DMS53 treated with DMSO at 0.1 percent for 48 hours (cell line): ENCODE measurements at regions not wholly inside any gene's neighbourhood (a gene's known extent, or its start where the extent isn't known, plus 50 kb on each side); places are given as distances from the start of the nearest gene placed in this dataset.
A peak's percentile ranks its signal among the peaks of the same experiment; 100 is the strongest.
"Not testable (repeated sequence)": the region's sequence is repeated elsewhere in the genome, so short reads cannot be mapped to it uniquely, and the experiment has no call there.

Source experiments
- DNase-seq: peaks from one replicate; lab custom pipeline; 2025; ENCODE audit not compliant: unreplicated experiment; lab: John Stamatoyannopoulos, UW

DNA sequence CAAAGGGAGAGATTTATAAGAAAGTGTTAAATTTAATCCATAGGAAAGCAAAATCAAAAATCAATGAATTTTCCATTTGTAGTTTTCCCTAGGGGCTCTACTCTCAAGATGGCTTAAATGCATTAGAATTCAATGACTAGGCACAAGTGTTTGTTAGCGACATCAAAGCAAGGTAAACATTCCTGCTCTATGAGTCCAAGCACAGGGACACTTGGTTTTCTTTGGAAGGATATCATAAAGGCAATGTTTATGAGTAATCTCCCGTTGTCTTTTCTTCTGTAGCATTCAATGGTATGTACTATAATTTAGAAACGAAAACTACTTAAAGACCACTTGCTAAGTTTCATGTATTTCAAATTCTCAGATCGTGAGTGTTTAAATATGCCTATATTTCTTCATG is 54.8 kb upstream of the ZNF717 start:
- peak; percentile 0 for DNase-seq

DNA sequence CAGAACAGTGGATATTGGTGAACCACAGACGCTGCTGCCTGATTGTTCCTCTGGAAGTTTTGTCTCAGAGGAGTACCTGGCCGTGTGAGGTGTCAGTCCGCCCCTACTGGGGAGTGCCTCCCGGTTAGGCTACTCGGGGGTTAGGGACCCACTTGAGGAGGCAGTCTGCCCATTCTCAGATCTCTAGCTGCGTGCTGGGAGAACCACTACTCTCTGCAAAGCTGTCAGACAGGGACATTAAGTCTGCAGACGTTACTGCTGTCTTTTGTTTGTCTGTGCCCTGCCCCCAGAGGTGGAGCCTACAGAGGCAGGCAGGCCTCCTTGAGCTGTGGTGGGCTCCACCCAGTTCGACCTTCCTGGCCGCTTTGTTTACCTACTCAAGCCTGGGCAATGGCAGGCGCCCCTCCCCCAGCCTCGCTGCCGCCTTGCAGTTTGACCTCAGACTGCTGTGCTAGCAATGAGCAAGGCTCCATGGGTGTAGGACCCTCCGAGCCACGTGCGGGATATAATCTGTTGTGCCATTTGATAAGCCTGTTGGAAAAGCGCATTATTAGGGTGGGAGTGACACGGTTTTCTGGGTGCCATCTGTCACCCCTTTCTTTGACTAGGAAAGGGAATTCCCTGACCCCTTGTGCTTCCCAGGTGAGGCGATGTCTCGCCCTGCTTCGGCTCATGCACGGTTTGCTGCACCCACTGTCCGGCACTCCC is 65.1 kb upstream of the ZNF717 start:
- DNase-seq = not testable (repeated sequence)

DNA sequence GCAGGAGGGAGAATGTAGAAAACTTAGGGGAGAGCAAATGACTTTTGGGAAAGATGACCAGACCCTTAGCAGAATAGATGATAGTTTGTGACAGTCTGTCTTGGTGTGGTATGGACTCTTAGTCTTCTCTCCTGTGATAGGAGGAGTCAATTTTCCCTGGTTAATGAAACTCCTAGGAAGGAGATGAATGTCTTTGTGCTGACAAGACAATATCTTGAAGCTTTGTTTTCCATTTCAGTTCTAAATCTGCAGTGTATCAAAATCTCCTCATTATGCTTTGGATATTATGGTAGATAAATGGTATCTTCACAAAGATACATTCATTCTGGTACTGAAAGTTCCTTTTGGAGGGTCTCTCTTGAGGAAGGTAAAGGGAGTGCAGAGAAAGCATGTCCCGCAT is 77.8 kb upstream of the ZNF717 start:
- DNase-seq = no peak

DNA sequence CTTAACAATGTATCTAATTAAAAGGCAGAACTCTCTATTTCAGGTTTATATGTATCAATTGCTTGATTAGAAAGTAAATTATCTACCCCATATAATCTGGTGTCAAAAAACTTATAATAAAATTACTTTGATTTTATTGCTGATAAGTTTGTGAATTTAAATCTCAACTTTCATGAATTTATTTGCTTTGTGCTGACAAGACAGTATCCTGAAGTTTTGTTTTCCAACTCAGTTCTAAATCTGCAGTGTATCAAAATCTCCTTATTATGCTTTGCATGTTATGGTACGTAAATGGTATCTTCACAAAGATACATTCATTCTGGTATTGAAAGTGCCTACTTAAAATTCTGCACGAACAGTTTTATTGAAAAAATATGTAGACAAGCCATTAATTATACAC is 78.5 kb upstream of the ZNF717 start:
- no peak for DNase-seq

DNA sequence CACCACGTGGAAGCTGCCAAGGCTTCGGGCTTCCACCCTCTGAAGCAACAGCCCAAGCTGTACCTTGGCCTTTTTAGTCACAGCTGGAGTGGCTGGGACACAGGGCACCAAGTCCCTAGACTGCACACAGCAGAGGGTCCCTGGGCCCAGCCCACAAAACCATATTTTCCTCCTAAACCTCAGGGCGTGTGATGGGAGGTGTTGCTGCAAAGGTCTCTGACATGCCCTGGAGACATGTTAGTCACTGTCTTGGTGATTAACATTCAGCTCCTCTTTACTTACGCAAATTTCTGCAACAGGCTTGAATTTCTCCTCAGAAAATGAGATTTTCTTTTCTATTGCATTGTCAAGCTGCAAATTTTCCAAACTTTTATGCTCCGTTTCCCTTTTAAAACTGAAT is 98.4 kb upstream of the ZNF717 start:
- not testable (repeated sequence) for DNase-seq

- DNase-seq = no peak
Observed at GRCh38 chr3:75886971-75887526, 101.7 kb upstream of the ZNF717 start.

DNA sequence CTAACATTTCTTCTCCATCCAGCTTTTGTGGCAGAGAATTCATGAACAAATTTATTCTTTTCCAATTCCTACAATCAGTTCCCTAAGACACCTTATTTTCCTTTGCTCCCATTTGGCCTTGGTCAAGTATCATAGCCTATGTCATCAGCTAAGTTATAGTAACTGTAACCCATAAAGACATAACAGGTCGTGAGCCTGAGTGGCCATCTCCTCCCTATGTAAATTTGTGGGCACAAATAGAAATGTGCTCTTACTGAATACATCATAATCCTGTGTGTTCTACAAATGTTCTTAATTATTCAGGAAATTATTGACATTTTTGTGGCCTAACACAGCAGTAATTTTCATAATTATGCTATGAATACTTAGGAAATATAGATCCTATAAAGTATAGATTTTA is 108.9 kb upstream of the ZNF717 start:
- no peak for DNase-seq

- DNase-seq = no peak
Observed at GRCh38 chr3:75896265-75896664, 110.9 kb upstream of the ZNF717 start.

DNA sequence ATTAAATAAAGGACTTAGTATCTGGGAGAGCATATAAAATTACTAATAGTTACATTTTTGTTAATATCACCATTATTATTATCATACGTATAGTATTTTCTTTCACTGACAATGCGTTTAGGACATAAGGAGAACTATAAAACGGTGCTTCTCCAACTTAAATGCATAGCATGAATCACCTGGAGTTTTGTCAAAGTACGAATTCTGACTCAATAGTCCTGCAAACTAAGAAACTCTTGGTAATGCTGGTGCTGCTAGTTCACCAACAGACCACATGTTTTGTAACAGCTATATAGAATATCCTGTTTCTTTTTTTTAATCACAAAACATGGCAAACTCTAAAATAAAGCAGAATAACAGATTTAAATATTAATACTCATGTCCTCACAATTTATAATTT is 116.1 kb upstream of the ZNF717 start:
- DNase-seq = not testable (repeated sequence)

DNA sequence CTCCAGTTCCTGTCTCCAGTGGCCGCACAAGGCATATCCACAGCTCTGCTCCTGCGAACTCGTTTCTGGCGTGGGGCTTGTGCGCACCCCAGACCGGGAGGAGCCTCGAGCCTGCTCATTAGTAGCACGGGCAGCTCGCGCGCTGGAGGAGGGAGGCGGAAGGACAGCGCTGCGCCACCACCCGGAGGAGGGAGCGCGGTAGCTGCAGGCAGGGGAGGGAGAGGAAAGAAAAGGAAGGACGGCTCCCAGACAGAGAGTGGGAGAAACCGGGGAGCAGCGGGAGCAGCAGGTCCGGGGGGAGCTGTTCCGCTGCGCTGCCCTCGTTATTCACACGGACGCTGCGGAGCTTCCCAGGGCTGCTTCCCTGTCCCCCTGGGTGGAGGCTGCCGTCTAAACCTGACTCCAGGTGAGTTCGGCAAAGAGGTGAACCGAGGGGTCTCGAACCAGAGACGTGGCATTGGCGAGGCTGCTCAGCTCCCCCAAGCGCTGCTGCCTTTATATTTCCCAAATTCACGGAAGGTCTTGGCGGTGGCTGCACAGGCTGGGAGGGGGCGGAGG is 121.3 kb upstream of the ZNF717 start:
- peak; percentile 10 for DNase-seq

GRCh38 chr3:75913800-75914350 is 128.5 kb upstream of the ZNF717 start:
- DNase-seq = no peak

DNA sequence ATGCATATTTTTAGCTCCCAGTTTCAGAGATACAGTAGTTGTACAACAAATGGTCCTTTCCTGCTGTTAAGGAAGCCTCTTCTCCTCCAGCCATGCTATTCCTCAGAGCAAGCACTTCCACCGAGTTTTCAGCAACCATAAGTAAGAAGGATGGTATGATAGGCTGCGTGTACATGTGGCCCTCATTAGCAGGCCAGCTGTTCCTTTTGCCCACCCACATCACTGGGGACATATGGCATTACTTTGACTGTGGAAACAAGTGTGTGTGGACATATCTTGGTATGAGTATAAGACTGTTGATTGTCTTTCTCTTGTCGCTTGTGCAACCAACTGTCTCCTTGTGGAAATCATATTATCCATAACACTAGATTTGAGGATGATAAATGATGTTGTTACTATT is 129.4 kb upstream of the ZNF717 start:
- not testable (repeated sequence) for DNase-seq

DNA sequence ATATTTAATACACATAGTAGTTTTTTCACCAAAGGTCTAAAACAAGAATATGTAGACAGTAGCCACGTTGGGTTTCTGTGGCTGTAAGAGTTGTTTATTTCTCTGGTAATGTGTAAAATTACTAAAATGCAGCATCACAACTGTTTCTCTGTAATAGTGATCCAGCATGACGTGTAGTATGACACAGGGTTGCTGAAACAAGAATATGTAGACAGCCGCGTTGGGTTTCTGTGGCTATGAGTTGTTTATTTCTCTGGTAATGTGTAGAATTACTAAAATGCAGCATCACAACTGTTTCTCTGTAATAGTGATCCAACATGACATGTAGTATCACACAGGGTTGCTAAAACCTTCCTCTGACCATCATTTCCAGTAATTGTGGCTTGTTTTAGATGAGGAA is 153.6 kb upstream of the ZNF717 start:
- no peak for DNase-seq

GRCh38 chr3:75951941-75952340 is 166.6 kb upstream of the ZNF717 start:
- DNase-seq = no peak

GRCh38 chr3:75960031-75960430 is 174.7 kb upstream of the ZNF717 start:
- DNase-seq = not testable (repeated sequence)

DNA sequence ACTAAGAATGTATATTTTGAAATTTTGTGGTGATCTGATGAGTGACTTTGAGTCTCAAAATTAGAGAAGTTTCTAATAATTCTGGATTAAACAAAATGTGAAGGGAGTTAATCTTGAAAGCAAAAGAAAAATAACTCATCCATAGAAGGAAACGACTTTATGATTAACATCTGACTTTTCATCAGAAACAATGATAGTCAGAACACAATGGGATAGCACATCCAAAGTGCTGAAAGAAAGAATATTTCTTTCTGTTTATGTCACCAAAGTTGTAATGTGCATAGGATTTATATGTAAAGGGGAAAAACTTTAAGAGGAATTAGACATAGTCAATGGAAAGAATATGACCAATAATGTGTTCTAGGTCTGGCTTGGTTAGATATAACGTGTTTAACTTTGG is 176.7 kb upstream of the ZNF717 start:
- DNase-seq = not testable (repeated sequence)

DNA sequence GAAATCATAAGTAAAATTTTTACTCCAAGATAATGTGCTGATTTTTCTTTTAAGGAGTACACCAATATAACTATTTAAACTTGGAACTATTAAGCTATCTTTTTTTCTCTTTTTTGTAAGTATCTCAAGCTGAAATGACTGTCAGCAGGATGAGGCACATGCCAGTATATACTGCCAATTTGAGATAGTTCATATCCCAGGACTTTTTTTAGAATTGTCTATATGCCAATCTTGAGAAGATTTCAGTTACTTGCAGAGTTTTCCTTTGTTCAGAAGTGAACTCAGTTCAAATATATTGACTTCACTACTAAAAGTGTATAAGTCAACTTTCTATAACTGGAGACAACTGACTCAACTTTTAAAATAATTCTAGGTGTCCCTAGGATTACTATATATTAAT is 181.7 kb upstream of the ZNF717 start:
- DNase-seq = no peak

DNA sequence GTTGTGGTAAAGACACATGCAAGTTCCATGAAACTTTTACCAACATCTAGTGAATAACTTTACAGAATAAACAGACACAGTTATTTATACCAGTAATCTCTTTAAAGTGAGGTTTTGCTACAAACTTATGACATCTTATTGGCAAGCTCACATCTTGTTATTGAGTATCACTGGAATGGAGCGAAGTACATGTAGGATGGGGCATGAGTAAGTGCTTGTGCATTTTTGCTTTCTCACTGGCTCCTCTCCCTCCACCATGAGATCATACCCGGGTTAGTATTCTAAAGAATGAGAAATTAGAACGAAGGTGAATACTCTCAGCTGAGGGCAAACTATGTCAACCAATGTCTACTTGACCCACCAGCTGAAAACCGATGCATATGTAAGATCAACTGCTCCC is 193.3 kb upstream of the ZNF717 start:
- DNase-seq = no peak

DNA sequence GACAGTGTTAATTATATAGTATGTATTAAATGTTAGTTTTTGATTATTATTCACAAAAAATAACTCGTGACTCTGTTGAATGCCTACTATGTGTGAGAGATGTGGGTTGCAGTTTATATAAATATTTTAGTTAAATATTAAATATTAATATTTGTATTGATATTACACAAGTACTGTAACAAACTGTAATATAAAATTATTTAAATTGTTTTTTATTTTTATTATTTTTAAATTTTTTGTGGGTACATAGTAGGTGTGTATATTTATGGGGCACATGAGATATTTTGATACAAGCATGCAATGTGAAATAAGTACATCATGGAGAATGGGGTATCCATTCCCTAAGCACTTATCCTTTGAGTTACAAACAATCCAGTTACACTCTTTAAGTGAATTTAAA is 196.1 kb upstream of the ZNF717 start:
- DNase-seq = no peak

GRCh38 chr3:75982151-75982550 is 196.8 kb upstream of the ZNF717 start:
- no peak for DNase-seq

GRCh38 chr3:75983111-75983510 is 197.8 kb upstream of the ZNF717 start:
- DNase-seq = no peak

GRCh38 chr3:75983609-75984290 is 198.4 kb upstream of the ZNF717 start:
- no peak for DNase-seq
